ENCODE measurements at regions not wholly inside any gene's neighbourhood (a gene's known extent, or its start where the extent isn't known, plus 50 kb on each side); places are given as distances from the start of the nearest gene placed in this dataset.

- TF ChIP-seq, protein P1, sequence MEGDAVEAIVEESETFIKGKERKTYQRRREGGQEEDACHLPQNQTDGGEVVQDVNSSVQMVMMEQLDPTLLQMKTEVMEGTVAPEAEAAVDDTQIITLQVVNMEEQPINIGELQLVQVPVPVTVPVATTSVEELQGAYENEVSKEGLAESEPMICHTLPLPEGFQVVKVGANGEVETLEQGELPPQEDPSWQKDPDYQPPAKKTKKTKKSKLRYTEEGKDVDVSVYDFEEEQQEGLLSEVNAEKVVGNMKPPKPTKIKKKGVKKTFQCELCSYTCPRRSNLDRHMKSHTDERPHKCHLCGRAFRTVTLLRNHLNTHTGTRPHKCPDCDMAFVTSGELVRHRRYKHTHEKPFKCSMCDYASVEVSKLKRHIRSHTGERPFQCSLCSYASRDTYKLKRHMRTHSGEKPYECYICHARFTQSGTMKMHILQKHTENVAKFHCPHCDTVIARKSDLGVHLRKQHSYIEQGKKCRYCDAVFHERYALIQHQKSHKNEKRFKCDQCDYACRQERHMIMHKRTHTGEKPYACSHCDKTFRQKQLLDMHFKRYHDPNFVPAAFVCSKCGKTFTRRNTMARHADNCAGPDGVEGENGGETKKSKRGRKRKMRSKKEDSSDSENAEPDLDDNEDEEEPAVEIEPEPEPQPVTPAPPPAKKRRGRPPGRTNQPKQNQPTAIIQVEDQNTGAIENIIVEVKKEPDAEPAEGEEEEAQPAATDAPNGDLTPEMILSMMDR (IDR thresholded peaks at IDR 0.05) = no peak
- TF ChIP-seq EP300 (IDR thresholded peaks at IDR 0.05) (no peak), RFX5 (IDR thresholded peaks at IDR 0.05) (no peak), NR3C1 (IDR thresholded peaks at IDR 0.05) (no peak), SREBF2 (IDR thresholded peaks at IDR 0.05) (no peak), CEBPB (IDR thresholded peaks at IDR 0.05) (no peak), POLR2A (IDR thresholded peaks at IDR 0.05; ENCODE audit: low read length) (no peak), REST (IDR thresholded peaks at IDR 0.05) (no peak), FOSB (CRISPR knock-in tag; IDR thresholded peaks at IDR 0.05) (no peak)
- TF ChIP-seq, protein P2, sequence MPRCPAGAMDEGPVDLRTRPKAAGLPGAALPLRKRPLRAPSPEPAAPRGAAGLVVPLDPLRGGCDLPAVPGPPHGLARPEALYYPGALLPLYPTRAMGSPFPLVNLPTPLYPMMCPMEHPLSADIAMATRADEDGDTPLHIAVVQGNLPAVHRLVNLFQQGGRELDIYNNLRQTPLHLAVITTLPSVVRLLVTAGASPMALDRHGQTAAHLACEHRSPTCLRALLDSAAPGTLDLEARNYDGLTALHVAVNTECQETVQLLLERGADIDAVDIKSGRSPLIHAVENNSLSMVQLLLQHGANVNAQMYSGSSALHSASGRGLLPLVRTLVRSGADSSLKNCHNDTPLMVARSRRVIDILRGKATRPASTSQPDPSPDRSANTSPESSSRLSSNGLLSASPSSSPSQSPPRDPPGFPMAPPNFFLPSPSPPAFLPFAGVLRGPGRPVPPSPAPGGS (IDR thresholded peaks at IDR 0.05) = no peak
- TF ChIP-seq, protein P3, sequence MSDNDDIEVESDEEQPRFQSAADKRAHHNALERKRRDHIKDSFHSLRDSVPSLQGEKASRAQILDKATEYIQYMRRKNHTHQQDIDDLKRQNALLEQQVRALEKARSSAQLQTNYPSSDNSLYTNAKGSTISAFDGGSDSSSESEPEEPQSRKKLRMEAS (IDR thresholded peaks at IDR 0.05) = no peak
Observed at GRCh38 chr4:101643186-101643837, 147.2 kb upstream of the BANK1 start.
